ENCODE measurements at regions not wholly inside any gene's neighbourhood (a gene's known extent, or its start where the extent isn't known, plus 50 kb on each side); places are given as distances from the start of the nearest gene placed in this dataset.

DNA sequence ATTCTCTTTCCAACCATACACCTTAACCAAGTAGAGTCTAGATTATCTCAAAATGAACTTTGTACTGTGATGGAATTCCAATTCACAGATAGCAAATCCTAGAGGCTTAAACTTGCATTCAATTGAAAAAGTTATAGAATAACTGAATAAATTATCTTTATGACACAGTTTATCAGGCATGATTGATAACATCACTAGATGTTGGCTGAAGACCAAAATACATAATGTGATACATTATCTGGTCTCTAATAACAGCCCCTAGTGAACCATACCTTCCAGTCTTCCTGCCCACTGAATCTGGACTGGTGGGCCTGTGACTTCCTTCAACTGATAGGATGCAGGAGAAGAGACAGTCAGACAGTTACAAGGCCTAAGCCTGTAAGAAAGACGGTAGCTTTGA lies 165.2 kb upstream of the CMC1 start:
- Histone ChIP-seq H3F3A (ENCODE audit: insufficient read depth, low read length, poor library complexity, severe bottlenecking) (no peaks in the 10 kb centered on the region), H4K20me1 (ENCODE audit: insufficient read depth) (no peaks in the 10 kb centered on the region), H3K4me3 (ENCODE audit: low read length) (no peak overlapping the region), H3K79me2 (replicated peaks; ENCODE audit: insufficient read depth, low read length) (no peaks in the 10 kb centered on the region), H3K9me2 (ENCODE audit: insufficient read depth, low read length) (no peaks in the 10 kb centered on the region), H3K9ac (ENCODE audit: low read length) (no peak overlapping the region), H3K4me2 (ENCODE audit: low read length) (no peak overlapping the region), H2AFZ (ENCODE audit: low read depth, low read length) (no peak overlapping the region), H3K36me3 (ENCODE audit: insufficient read depth, low read length) (no peaks in the 10 kb centered on the region), H3K27me3 (ENCODE audit: insufficient read depth, low read depth, low read length) (no peaks in the 10 kb centered on the region), H3K27ac (ENCODE audit: low read length) (no peak overlapping the region), H3K9me3 (ENCODE audit: low read length) (no peaks in the 10 kb centered on the region)
- no peak for TF ChIP-seq TAF1 (IDR thresholded peaks at IDR 0.05; ENCODE audit: low read depth)
- TF ChIP-seq, protein P1, sequence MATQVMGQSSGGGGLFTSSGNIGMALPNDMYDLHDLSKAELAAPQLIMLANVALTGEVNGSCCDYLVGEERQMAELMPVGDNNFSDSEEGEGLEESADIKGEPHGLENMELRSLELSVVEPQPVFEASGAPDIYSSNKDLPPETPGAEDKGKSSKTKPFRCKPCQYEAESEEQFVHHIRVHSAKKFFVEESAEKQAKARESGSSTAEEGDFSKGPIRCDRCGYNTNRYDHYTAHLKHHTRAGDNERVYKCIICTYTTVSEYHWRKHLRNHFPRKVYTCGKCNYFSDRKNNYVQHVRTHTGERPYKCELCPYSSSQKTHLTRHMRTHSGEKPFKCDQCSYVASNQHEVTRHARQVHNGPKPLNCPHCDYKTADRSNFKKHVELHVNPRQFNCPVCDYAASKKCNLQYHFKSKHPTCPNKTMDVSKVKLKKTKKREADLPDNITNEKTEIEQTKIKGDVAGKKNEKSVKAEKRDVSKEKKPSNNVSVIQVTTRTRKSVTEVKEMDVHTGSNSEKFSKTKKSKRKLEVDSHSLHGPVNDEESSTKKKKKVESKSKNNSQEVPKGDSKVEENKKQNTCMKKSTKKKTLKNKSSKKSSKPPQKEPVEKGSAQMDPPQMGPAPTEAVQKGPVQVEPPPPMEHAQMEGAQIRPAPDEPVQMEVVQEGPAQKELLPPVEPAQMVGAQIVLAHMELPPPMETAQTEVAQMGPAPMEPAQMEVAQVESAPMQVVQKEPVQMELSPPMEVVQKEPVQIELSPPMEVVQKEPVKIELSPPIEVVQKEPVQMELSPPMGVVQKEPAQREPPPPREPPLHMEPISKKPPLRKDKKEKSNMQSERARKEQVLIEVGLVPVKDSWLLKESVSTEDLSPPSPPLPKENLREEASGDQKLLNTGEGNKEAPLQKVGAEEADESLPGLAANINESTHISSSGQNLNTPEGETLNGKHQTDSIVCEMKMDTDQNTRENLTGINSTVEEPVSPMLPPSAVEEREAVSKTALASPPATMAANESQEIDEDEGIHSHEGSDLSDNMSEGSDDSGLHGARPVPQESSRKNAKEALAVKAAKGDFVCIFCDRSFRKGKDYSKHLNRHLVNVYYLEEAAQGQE (IDR thresholded peaks at IDR 0.05; ENCODE audit: borderline replicate concordance), result no peak
- no peak for TF ChIP-seq EZH2 (IDR thresholded peaks at IDR 0.05; ENCODE audit: borderline replicate concordance, insufficient read depth, low read length, poor library complexity, severe bottlenecking)
- TF ChIP-seq SMC3 (conservative IDR thresholded peaks at IDR 0.05; ENCODE audit: poor library complexity), result no peak
- TF ChIP-seq EP300 (conservative IDR thresholded peaks at IDR 0.05; ENCODE audit: poor library complexity, severe bottlenecking), result no peak
- TF ChIP-seq RAD21 (conservative IDR thresholded peaks at IDR 0.05), result no peak
- TF ChIP-seq MXI1 (conservative IDR thresholded peaks at IDR 0.05; ENCODE audit: poor library complexity, severe bottlenecking), result no peak
- no peak for TF ChIP-seq POLR2AphosphoS5 (IDR thresholded peaks at IDR 0.05)
- TF ChIP-seq CTCF (IDR thresholded peaks at IDR 0.05; ENCODE audit: poor library complexity, severe bottlenecking), result no peak

DNA sequence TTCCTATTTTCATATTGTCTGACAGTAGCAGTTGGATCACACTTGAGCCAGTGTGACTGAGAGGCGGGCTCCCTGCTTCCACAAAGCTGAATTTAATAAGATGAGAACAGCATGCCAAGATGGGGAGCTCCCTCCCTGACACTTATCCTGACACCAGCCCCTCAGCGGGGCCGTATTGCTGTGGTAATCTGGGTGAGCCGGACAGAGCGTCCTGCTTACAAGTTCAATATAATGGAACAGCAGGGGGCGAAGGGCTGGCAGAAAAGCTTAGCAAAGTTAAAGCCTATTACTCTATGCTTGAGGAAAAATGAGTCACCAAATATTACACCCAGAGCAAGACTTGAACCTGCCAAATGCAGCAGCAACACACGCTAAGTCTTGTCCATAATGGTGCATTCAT lies 163.8 kb upstream of the CMC1 start:
- Histone ChIP-seq H3F3A (ENCODE audit: insufficient read depth, low read length, poor library complexity, severe bottlenecking) (no peaks in the 10 kb centered on the region), H3K9me3 (ENCODE audit: low read length) (no peaks in the 10 kb centered on the region), H4K20me1 (ENCODE audit: insufficient read depth) (no peaks in the 10 kb centered on the region), H3K9me2 (ENCODE audit: insufficient read depth, low read length) (no peaks in the 10 kb centered on the region), H3K36me3 (ENCODE audit: insufficient read depth, low read length) (no peaks in the 10 kb centered on the region), H3K9ac (ENCODE audit: low read length) (no peak overlapping the region), H3K27me3 (ENCODE audit: insufficient read depth, low read depth, low read length) (no peaks in the 10 kb centered on the region), H3K4me2 (ENCODE audit: low read length) (no peak overlapping the region), H2AFZ (ENCODE audit: low read depth, low read length) (no peak overlapping the region), H3K79me2 (replicated peaks; ENCODE audit: insufficient read depth, low read length) (no peaks in the 10 kb centered on the region), H3K27ac (ENCODE audit: low read length) (no peak overlapping the region), H3K4me3 (ENCODE audit: low read length) (peak overlapping the region; percentile 22)
- TF ChIP-seq RAD21 (conservative IDR thresholded peaks at IDR 0.05), result no peak
- no peak for TF ChIP-seq MXI1 (conservative IDR thresholded peaks at IDR 0.05; ENCODE audit: poor library complexity, severe bottlenecking)
- peak; percentile 18 for TF ChIP-seq EP300 (conservative IDR thresholded peaks at IDR 0.05; ENCODE audit: poor library complexity, severe bottlenecking)

GRCh38 chr3:28078536-28078935 lies 162.9 kb upstream of the CMC1 start:
- H3K9me2 ChIP-seq (ENCODE audit: insufficient read depth, low read length), result no peaks in the 10 kb centered on the region
- no peaks in the 10 kb centered on the region for H3K9me3 ChIP-seq (ENCODE audit: low read length)
- TF ChIP-seq TAF1 (IDR thresholded peaks at IDR 0.05; ENCODE audit: low read depth) (no peak), MXI1 (conservative IDR thresholded peaks at IDR 0.05; ENCODE audit: poor library complexity, severe bottlenecking) (no peak), SMC3 (conservative IDR thresholded peaks at IDR 0.05; ENCODE audit: poor library complexity) (no peak), CTCF (IDR thresholded peaks at IDR 0.05; ENCODE audit: poor library complexity, severe bottlenecking) (no peak), RAD21 (conservative IDR thresholded peaks at IDR 0.05) (no peak), EP300 (conservative IDR thresholded peaks at IDR 0.05; ENCODE audit: poor library complexity, severe bottlenecking) (no peak), EZH2 (IDR thresholded peaks at IDR 0.05; ENCODE audit: borderline replicate concordance, insufficient read depth, low read length, poor library complexity, severe bottlenecking) (no peak), POLR2AphosphoS5 (IDR thresholded peaks at IDR 0.05) (no peak)
- TF ChIP-seq, protein P1 (IDR thresholded peaks at IDR 0.05; ENCODE audit: borderline replicate concordance), result no peak
- H3K27me3 ChIP-seq (ENCODE audit: insufficient read depth, low read depth, low read length), result no peaks in the 10 kb centered on the region
- no peak overlapping the region for H3K9ac ChIP-seq (ENCODE audit: low read length)
- H3K4me2 ChIP-seq (ENCODE audit: low read length), result no peak overlapping the region
- H3F3A ChIP-seq (ENCODE audit: insufficient read depth, low read length, poor library complexity, severe bottlenecking), result no peaks in the 10 kb centered on the region
- no peak overlapping the region for H3K4me3 ChIP-seq (ENCODE audit: low read length)
- no peaks in the 10 kb centered on the region for H3K79me2 ChIP-seq (replicated peaks; ENCODE audit: insufficient read depth, low read length)
- H2AFZ ChIP-seq (ENCODE audit: low read depth, low read length), result no peak overlapping the region
- no peaks in the 10 kb centered on the region for H4K20me1 ChIP-seq (ENCODE audit: insufficient read depth)
- no peak overlapping the region for H3K27ac ChIP-seq (ENCODE audit: low read length)
- no peaks in the 10 kb centered on the region for H3K36me3 ChIP-seq (ENCODE audit: insufficient read depth, low read length)
